WERI-Rb-1 (cell line): ENCODE measurements at regions not wholly inside any gene's neighbourhood (a gene's known extent, or its start where the extent isn't known, plus 50 kb on each side); places are given as distances from the start of the nearest gene placed in this dataset.

Experiments used
- DNase-seq: peaks from one replicate; pipeline ENCODE4 v3.0.0-alpha.2; 2020
- H3K27ac ChIP-seq: fragments of 250-450 bp; sonication (Bioruptor Pico); 2 replicates; pipeline ENCODE4 v1.5.1; 2020; ENCODE audit warnings: mild to moderate bottlenecking, moderate library complexity
- H3K27me3 ChIP-seq: fragments of 250-450 bp; sonication (Bioruptor Pico); 2 replicates; pipeline ENCODE4 v1.5.1; 2021; ENCODE audit warnings: mild to moderate bottlenecking, low read depth, moderate library complexity; ENCODE audit not compliant: insufficient read depth, severe bottlenecking
- H3K36me3 ChIP-seq: fragments of 250-450 bp; sonication (Bioruptor Pico); 2 replicates; pipeline ENCODE4 v1.5.1; 2020; ENCODE audit warnings: mild to moderate bottlenecking, moderate library complexity
- H3K4me3 ChIP-seq: 2 replicates; pipeline ENCODE4 v1.5.1; 2011; ENCODE audit warnings: low read depth, mild to moderate bottlenecking, control low read depth, low read length
- H3K9me3 ChIP-seq: fragments of 250-450 bp; sonication (Bioruptor Pico); 2 replicates; pipeline ENCODE4 v1.5.1; 2021; ENCODE audit warnings: mild to moderate bottlenecking, moderate library complexity; ENCODE audit not compliant: severe bottlenecking
- CTCF ChIP-seq: IDR thresholded peaks from 2 replicates; pipeline ENCODE4 v1.5.1; 2011; ENCODE audit warnings: low read depth, mild to moderate bottlenecking, control low read depth, inconsistent platforms, low read length

GRCh38 chr1:184212649-184213314, 161.3 kb downstream of the TSEN15 start:
- no peak overlapping the region for H3K4me3 ChIP-seq
- no peaks in the 10 kb centered on the region for H3K9me3 ChIP-seq
- no peaks in the 10 kb centered on the region for H3K27me3 ChIP-seq
- H3K27ac ChIP-seq: no peak overlapping the region
- no peak for DNase-seq
- no peaks in the 10 kb centered on the region for H3K36me3 ChIP-seq
- TF ChIP-seq CTCF: no peak

DNA sequence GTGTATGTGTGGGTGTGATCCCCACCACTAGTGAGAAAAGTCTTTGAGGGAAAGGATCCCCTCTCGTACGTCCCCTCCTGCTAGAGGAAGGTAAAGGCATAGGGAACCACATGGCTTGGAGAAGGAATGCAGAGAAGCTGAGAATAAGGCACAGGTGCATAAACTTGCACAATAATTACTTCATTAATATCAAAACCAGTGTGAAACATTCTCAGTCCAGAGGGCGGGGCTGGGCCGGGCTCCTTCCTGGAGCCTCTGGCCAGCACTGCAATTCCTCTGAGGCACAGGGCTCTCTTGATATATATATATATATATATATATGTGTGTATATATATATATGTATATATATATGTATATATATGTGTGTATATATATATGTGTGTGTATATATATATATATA, 162.6 kb downstream of the TSEN15 start:
- DNase-seq: no peak
- Histone ChIP-seq H3K27ac (no peak overlapping the region), H3K36me3 (no peaks in the 10 kb centered on the region), H3K4me3 (no peak overlapping the region), H3K27me3 (no peaks in the 10 kb centered on the region), H3K9me3 (no peaks in the 10 kb centered on the region)
- no peak for TF ChIP-seq CTCF

- no peak for TF ChIP-seq CTCF
- no peak for DNase-seq
- no peak overlapping the region for H3K4me3 ChIP-seq
These were observed 163.9 kb downstream of the TSEN15 start for GRCh38 chr1:184215274-184215925.

DNA sequence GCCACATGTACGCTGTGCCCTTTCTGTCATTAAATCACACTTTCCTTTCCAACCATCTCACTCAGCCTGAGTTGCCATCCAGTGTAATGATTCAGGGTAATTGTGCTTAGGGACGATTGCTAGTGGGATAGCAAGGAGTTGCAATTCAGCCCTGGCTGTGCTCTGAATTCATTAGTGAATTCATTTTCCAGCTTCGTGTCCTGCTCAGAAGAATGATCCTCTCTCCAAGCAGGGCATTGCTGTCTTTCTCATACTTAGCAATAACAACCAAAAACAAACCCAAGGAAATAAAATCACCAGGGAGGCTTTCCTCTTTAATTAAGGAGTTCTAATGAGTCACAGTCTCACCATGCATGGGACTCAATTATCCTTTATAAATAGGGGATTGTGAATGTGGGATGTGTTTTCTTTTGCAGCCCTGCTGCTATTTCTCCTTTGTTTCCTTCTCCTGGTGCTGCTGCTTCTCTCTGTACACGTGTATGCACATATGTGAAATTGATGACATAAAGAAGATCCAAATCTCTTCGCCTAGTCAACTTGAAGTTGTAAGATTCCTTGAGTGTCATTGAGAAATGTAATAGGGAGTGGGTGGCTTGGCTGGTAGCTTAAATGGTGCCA, 167.0 kb downstream of the TSEN15 start:
- Histone ChIP-seq H3K27ac (no peak overlapping the region), H3K27me3 (no peaks in the 10 kb centered on the region), H3K4me3 (no peak overlapping the region), H3K36me3 (no peaks in the 10 kb centered on the region), H3K9me3 (no peaks in the 10 kb centered on the region)
- TF ChIP-seq CTCF: no peak
- no peak for DNase-seq

More at GRCh38 chr1:184215274-184215925, 163.9 kb downstream of the TSEN15 start:
- Histone ChIP-seq H3K27me3 (no peaks in the 10 kb centered on the region), H3K27ac (no peak overlapping the region), H3K9me3 (no peaks in the 10 kb centered on the region), H3K36me3 (no peaks in the 10 kb centered on the region)

- H3K27ac ChIP-seq: no peak overlapping the region
- H3K4me3 ChIP-seq: no peak overlapping the region
- no peak for DNase-seq
- no peaks in the 10 kb centered on the region for H3K27me3 ChIP-seq
- no peaks in the 10 kb centered on the region for H3K9me3 ChIP-seq
- TF ChIP-seq CTCF: no peak
- H3K36me3 ChIP-seq: no peaks in the 10 kb centered on the region
These were observed 167.4 kb upstream of the C1orf21 start for GRCh38 chr1:184219414-184219813.
